Temporal lobe (tissue), 1 donor: ENCODE measurements at regions not wholly inside any gene's neighbourhood (a gene's known extent, or its start where the extent isn't known, plus 50 kb on each side); places are given as distances from the start of the nearest gene placed in this dataset. TPM values are rescaled to one million over a fixed set of nuclear protein-coding genes. Genes with fewer than 3 reads are reported as not detected.

ENCODE experiments used
- small RNA-seq: library from RNA; depleted of rRNA; stranded (forward); fragments of <200 nt; gene quantifications from one replicate; pipeline ENCODE3, GENCODE V24; 2014; ENCODE audit warnings: low replicate concordance

Small RNA genes in the stretch of these regions (small RNA-seq; reads per million reads assigned to genes)
- gene AL161932.1 (not detected), gene RNU7-22P (not detected)
